Dermis blood vessel endothelial cell (primary cell): ENCODE measurements at regions not wholly inside any gene's neighbourhood (a gene's known extent, or its start where the extent isn't known, plus 50 kb on each side); places are given as distances from the start of the nearest gene placed in this dataset.
A peak's percentile ranks its signal among the peaks of the same experiment; 100 is the strongest.
"Not testable (repeated sequence)": the region's sequence is repeated elsewhere in the genome, so short reads cannot be mapped to it uniquely, and the experiment has no call there.

ENCODE experiments used
- DNase-seq: peaks from one replicate; pipeline ENCODE4 v3.0.0; 2010

DNA sequence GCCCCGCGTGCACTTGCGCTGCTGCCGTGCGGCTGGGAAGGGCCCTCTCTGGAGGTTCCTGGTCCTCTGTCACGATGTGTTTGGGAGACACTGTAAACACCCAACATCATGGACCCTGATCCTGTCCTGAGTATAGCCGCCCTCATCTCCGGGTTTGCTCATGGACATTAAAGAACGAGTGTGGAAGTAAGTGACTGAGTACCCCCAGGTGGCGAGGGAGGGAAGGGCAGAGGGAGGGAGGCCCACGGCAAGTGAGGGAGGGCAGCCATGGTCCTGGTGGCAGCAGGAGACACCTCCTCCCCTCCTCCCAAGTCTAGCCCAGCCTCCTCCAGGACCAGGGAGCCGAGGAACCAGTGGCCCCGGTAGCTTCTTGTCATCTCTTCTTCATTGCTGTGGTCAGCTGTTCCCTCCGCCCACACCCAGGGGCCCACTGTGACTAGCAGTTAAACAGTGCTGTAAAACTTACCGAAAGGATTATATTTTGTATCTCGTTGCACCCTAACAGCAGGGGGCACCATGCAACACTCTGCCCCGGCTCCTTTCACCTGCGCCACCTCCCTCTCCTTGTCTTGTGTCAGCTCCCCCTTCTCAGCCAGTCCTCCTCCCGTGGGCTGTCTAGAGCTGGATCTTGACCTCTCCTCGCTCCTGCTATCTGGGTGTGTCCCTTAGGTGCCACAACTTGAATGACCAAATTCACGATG is 566.5 kb upstream of the B3GAT1 start:
- DNase-seq, result peak; percentile 17

DNA sequence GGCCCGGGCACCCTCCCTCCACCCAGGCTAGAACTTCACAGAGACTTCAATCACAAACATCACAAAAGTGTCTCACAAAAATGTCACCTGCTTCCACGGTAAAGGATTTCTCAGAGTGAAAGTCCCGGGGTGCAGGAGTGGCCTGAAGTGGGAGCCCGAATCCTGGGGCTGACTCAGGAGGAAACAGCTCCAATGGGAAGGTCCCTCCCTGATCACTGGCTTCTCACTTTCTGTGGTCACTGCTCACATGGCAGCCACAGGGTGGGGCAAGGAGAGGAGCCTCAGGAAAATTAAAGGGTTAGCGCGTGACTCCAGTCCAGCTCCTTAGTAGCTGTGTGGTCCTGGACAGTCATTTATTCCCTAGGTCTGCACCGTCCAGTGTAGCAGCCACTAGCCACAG is 564.5 kb upstream of the B3GAT1 start:
- no peak for DNase-seq

DNA sequence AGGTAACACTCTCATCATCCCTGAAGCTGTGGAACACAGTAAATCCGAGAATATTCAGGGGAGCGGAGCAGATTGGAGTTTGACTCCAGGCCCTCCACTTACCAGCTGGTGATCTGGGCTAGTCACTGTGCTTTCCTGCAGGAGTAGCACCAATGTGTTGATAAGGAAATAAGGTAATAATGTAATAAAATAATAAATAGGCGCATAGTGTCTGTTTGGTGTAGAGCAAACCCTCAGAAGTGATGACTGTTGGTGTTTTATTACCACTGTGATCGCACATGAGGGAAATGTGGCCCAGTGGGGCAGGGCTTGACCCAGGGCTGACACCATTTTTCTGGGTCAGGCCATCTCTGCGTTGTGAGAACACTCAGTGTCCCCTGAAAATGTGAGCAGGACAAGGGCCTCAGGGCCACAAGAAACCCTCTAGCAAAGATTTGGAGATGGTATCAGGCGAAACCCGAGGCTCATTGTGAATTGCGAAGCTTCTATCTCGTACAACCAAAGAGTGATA is 563.9 kb upstream of the B3GAT1 start:
- DNase-seq, result no peak

DNA sequence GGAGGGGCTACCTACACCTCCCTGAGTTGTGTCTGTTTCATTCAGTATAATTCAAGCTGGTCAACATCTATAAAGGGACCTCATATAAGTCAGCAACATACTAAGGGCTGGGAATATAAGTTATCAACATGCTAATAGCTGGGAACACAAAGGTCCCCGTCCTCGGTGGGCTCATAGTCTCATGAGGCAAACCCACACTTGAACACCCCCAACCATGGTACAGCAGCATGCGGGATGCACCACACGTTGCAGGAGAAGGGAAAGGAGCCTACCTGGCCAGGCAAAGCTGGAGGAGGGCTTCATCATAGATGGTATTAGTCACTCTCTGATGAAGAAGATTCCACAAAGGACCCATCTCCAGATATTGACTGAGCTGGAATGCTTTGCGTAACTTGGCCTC is 561.8 kb upstream of the B3GAT1 start:
- no peak for DNase-seq

DNA sequence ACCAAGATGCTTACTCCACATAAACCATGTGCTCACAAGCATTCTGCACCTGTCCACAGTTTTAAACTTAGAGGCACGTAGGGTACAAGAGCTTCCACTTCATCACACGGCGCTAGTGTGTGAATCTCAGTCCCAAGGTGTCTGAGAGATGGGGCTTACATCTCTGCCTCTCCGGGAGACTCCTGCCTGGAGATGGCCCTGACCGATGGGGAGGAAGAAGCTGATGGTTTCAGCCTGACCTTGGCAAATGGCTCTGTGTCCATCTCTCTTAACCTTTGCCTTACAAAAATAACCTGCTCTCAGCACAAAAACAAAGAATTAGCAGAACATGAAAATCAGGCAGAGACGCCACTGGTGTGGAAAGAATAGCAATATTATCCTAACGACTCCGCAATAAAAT is 559.3 kb upstream of the B3GAT1 start:
- no peak for DNase-seq

DNA sequence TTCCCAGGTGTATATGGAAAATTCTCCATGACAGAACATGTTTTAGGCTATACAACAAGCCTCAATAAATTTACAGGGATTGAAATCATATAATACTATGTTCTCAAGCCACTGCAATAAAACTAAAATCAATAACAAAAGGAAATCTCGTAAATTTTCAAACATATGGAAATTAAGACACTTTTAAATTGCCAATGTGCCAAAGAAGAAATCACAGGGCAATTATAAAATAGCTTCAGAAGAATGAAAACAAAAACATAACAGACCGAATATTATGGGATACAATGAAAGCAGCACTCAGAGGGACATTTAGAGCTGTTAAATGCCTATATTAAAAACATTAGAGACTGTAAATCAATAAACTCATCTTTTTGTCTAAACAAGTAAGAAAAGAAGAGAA is 555.7 kb upstream of the B3GAT1 start:
- no peak for DNase-seq

DNA sequence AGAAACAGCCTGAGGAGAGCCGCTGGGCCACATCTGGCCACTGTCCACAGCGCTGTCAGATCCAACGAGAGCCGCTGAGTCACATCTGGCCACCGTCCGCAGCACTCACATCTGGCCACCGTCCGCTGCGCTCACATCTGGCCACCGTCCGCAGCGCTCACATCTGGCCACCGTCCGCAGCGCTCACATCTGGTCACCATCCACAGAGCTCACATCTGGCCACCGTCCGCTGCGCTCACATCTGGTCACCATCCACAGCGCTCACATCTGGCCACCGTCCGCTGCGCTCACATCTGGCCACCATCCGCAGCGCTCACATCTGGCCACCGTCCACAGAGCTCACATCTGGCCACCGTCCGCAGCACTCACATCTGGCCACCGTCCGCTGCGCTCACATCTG is 549.3 kb upstream of the B3GAT1 start:
- DNase-seq, result not testable (repeated sequence)

DNA sequence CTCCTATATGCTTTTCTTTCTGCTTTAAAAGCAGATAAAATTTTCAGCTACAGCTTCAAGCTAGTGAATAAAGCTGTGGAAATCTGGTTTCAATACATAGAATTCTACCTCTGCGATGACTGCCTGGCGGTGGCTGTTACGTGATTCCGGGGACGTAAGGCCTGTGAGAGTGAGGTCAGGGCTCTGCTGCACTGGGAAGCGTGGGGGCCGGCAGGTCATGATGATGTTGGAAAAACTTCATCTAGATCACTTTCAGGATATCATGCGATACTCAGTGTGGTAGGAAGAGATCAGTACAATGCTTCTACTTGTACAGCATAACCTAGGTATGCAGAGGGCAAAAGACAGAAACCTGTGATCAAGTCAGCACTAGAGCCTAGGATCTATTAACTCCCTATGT is 546.8 kb upstream of the B3GAT1 start:
- no peak for DNase-seq

DNA sequence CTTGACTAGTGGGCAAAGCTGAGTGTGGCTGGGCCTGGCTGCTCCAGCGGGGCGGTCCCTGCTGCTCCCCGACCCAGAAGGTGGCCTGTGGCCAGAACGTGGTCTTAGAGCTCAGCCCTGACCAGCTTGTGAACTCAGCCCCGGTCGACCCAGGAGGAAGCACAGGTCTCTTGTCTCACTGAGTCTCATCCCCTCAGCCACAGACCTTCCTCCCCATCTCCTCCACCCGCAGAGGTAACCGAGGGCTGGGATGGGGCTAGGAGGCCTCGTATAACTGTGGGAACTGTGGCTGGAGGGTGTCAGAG is 546.2 kb upstream of the B3GAT1 start:
- no peak for DNase-seq

DNA sequence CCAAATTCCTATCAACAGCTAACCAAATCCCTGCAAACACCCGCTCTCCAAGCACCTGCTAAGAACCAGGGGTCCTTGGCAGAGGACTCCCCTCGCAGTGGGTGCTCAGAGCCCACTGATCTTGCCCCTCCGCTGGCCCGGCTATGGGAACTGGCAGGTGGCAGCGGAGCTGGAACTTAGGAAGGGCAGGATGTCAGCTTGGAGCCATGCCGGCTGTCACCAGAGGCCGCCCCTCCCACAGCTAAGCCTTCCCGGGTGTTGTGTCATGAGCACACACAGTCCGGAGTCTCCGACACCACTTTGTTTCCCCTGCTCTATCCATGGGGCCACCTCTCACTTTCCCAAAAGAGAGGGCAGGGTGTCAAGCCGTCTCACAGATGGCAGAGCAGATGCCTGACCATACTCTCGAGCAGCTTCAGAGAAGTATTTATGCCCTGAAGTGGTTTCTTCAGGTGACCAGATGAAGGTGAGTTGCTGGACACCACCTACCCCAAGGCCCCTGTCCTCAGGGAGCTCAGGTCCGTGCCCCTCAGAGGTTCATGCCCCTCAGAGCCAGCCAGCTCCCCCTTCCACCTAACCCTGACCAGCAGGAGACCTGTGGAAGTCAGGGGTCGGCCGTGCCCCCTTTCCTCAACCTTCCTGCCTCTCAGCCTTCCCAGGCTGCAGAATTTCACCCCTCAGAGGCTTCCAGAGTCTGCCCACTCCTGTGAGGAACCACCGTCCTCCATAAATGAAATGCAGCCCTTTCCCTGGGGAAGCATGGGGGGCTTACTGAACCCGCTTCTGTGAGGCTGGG is 545.7 kb upstream of the B3GAT1 start:
- DNase-seq, result no peak

DNA sequence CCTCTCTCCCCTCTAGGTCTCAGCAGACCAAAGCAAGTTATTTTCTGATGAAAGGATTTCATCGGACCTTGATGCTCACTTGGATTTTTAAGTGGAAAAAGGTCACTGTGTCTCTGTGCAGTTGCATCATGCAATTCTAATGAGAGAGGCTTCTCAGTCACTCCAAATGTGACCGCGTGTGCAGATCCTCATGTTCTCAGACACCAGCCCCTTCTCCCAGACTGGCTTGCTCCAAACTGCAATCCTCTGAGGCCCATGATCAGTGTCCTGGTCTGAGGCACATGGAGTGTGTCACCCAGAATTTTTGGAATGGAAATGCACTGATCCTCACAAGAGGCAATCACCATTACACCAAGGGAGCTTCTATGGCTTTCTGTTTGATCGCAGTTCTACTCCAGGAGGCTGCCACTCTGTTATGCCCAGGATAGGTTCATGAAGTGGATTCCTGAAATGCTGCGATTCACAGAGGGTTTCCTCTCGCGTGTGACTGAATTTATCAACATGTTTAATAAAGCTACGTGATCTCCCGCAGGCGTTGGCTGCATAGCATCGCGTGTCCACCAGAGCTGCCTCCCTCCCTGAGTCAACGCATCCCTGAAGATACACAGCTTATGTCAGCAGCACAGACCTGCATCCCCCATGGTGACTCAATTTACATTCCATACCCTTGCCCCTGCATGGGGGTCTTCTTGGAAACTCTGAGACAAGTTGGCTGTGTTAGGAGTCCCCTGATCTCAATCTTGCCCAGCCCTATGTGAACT is 544.6 kb upstream of the B3GAT1 start:
- DNase-seq, result no peak

DNA sequence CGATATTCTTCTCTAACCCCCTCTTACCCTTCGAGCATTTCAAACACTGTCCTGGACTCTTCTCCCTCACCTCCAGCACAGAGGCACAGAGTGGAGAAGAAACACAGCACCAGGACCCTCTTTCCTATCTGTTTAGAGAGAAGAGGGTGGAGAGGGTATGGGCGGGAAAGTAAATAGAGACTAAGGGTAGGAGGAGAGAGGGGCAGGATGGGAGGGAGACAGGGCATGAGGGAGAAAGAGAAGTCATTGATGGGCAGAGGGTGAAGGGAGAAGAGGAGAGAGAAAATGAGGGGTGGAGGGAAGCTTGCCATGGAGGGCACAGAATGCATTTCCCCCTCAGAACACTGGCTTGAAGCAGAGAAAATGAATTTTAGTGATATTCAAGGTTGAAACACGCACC is 543.9 kb upstream of the B3GAT1 start:
- DNase-seq, result not testable (repeated sequence)

DNA sequence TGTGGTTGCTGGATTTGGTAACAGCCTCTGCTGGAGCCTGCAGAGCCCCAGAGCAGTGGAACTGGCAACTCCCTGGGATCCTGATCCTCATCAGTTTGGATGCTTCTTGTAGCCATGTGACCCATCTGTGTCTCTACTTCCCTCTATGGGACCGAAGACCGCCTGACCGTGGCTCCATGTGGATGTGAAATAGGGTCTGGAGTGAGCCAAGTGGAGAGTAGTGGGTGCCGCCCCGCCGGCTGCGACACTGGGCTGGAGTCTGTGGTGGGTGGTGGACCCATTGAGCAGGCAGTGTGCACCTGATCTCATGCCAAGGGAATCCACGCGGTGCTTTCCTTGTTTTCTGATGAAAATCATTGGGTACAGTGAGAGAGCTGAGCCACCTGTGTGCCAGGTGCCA is 543.2 kb upstream of the B3GAT1 start:
- no peak for DNase-seq

DNA sequence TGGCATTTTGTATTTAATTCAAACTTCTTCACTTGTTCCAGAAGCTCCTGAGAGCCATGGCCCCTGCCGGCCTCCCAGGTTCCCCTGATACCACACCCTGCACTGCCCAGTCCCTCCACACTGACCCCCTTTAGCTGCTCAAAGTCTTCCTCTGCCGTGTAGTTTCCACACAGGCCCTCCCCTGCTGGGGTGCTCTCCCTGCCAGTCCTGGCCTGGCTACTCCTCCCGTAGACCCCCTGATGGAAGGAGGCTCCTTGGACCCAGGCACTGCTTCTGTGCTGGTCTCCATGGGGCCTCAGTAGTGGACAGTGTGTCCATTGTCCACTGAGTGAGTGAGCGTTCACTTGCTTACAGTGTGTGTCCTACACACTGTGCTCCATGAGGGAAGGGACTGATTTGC is 542.4 kb upstream of the B3GAT1 start:
- not testable (repeated sequence) for DNase-seq

DNA sequence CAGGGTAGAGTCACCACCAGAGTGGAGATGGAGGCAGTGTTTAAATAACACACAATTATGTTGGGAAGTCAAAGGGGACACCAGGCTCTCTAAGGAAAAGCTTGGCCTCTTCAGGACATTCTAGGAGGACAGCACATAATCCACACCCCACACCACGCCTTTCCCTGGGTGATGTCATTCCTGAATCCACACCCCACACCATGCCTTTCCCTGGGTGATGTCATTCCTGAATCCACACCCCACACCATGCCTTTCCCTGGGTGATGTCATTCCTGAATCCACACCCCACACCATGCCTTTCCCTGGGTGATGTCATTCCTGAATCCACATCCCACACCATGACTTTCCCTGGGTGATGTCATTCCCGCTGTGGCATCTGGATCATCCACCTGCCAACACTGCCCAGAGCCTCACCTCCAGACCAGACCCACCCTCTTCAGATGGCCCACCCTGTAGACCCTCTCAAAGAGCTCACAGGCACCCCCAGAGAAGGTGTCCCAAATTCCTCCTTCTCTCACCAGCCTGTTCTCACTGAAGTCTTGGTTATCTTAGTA is 541.5 kb upstream of the B3GAT1 start:
- DNase-seq, result not testable (repeated sequence)

DNA sequence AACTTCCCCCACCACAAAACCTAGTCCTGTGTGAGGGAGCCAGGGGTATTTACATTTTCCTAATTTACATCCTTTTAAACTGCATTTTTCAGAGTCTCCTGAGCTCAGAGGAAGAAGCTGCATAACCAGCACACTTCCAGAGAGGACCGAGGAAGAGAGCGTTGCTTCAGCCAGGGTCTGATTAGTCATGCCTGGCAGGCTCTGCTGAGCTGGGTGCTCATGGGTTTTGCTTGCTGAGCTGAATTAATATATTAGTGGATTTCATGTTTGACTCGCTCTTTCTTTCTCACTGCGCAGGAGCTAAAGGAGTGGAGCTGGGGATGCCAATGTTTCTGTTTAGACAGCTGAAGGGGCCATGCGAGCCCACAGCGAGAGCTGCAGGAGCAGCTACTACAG is 539.3 kb upstream of the B3GAT1 start:
- DNase-seq, result peak; percentile 49

DNA sequence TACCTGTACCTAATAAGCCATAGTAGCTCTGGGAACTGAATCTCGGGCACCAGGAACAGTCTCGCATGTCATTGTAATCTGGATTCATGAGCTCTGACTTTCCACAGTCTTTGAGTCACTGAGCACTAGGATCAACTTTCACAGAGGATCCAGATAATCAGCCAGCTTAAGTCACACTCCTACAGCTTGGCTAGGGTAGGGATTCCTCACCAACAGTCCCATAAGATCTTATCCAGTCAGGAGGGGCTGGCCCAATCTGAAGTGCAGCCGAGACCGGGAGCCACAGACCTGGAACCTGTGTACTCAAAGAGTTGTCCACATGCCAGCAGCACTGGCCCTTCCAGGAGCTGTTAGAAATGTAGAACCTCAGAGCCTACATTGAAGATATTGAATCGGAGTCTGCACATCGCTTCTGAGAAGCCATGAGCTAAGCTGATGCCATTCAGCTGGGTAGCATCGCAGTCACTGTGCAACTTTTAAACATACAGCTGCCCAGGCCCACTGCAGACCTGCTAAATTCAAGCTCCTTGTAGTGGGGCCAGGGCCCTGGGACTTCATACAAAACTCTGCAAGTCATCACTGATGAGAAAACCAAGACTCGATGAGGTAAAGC is 538.8 kb upstream of the B3GAT1 start:
- no peak for DNase-seq

DNA sequence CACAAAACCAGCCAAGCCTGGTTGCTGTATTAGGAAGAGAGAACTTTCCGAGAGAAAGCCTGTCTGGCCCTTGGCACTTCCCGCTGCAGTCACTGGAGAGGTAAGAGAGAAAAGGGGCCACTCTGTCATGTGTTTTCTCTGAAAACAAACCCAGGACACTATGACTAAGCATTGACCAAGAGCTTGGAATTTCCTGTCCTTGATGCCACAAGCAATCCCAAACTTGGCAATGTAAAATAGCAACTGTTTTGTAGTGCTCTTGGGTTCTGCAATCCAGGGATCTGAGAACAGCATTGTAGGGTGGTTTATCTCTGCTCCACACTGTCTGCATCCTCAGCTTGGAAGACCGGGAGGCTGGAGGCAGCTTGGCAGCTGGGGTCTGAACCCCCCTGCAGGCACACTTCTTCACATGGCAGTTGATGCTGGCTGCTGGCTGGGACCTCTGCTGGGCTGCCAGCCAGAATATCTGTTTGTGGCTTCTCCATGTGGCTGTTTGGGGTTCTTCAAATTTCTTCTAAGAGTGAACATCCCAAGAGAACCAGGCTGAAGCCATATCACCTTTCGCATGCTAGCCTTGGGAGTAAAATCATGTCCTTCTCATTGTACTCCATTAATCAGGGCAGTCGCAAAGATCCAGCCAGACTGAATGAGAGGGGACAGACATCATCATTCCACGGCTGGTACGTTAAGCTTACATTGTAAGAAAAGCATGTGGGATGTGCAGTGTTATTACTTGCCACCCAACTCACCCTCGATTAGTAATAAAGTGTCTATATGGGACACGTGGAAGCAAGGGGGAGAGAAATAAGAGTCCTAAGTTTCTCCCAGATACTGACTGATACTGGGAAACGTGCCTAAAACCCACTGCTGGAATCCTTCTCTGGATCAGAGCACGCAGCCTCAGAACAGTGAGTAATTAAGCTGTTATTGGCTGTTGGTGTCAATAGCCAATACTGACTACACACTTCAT is 537.4 kb upstream of the B3GAT1 start:
- peak; percentile 92 for DNase-seq

DNA sequence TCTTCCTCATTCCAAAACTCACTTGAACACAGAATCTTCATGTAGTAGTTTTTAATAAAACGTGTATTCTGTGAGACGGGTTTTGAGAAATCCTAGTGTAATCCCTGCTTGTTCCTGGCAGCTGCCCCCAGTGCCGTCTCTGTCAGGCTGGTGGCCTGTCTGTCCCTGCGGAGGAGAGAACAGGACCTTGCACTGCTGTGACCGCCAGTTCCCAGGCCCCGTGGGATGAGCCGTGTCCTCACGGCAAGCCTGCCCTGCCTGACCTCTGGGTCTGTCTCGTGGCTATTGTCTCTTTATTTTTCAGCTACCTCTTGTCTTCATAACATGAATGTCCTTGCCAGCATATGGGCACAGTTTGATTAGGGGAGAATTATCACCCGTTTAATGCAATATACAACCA is 535.5 kb upstream of the B3GAT1 start:
- DNase-seq, result no peak

DNA sequence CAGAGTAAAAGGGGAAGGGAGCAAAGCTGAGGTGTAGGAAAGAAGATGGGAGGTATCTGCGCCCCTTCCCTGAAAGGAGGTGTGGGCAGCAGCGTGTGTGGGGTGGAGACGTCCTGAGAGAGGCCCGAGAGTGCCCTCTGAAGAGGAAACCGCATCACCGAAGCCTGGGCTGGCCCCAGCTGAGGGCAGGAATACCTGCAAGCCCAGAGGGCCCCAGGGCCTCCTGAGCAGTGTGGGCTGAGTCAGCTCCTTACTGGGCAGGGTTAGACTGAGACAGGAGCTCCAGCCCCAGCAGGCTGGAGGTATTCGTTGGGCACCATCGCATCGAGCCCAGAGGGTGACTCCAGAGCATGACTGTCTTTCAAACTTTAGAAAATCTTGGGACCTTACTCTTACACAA is 534.0 kb upstream of the B3GAT1 start:
- no peak for DNase-seq

DNA sequence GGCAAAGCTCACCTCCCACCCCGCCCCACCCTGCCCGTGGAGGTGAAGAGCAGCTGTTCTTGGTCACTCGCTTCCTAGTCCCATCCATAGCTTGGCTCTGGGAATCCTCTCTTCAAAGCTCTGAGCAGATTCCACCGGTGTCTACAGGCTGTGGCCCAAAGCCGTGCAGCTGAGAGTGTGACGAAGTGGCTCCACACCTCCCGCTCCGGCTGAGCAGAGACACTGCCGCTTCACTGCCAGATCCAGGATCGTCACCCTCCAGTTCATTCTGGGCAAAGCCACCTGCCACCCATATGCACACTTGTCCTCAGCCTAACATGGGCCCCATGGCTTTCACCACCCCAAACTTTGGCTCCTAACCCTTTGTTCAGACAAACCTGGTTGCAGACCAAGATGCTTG is 532.9 kb upstream of the B3GAT1 start:
- no peak for DNase-seq

DNA sequence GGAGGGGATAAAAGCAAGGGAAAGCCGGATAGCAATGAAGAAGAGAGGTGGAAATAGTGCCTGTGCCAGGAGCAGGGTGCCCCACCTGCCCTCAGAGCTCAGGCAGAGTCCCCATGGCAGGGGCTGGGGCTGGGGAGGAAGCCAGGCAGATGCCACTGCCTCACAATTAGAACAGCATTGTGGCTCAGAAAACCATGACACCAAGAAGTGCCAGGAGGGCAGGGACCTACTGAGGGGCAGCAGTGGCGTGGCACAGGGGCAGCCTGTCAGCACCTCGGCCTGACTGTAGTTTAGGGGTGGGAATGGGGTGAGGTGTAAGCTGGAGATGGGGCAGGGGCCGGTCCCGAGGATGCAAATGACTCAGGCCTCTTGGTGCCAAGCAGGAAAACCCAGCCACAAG is 532.1 kb upstream of the B3GAT1 start:
- no peak for DNase-seq
